ENCODE measurements at regions not wholly inside any gene's neighbourhood (a gene's known extent, or its start where the extent isn't known, plus 50 kb on each side); places are given as distances from the start of the nearest gene placed in this dataset.

DNA sequence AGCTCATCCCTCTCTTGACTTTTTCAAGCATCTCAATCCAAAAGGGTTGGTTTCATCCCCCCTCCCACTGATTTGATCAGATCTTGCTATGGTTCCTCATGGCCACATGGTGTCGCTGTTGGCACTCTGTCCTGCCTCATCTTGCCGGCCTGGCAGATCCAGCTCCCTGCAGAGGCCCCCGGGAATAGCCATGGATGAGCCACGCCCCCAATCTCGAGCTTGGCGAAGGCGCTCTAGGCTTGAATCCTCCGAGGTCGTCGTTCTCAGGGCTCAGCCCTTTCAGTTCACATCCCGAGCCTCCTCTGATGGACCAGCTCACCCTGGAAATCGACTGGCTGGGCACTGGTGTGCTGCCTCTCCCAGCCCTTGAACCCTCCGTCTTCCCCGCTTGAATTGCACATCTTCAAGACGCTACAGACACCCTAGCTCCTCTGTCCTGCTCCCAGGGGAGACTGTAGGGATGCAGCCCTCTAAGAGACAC, 628.7 kb downstream of the TYW1 start:
- TF ChIP-seq POLR2AphosphoS5 (IDR thresholded peaks at IDR 0.05; ENCODE audit: low read depth, low read length) (no peak), SIN3A (IDR thresholded peaks at IDR 0.05; ENCODE audit: borderline replicate concordance, insufficient read depth, low read length) (no peak), TAF1 (IDR thresholded peaks at IDR 0.05; ENCODE audit: borderline replicate concordance, insufficient read depth, low read length) (no peak), REST (IDR thresholded peaks at IDR 0.05; ENCODE audit: insufficient read depth in 1 of 2, low read depth in 2 of 2, low read length in 2 of 2) (no peak), FOXP2 (optimal IDR thresholded peaks at IDR 0.05; ENCODE audit: borderline replicate concordance, extremely low read depth, extremely low read length, insufficient read depth) (no peak)

Measured in PFSK-1 (cell line).